H9 (cell line): ENCODE measurements at regions not wholly inside any gene's neighbourhood (a gene's known extent, or its start where the extent isn't known, plus 50 kb on each side); places are given as distances from the start of the nearest gene placed in this dataset.

Experiments
- DNase-seq: peaks from one replicate; pipeline ENCODE4 v3.0.0-alpha.2; 2017
- H2AFZ ChIP-seq: one replicate; pipeline ENCODE4 v1.6.1; 2013; ENCODE audit warnings: mild to moderate bottlenecking, low read length, control low read depth, moderate library complexity
- H2AK5ac ChIP-seq: 2 replicates; pipeline ENCODE4 v1.6.1; 2013; ENCODE audit warnings: low read length, control low read depth, mixed read lengths; ENCODE audit not compliant: insufficient read length
- H2BK120ac ChIP-seq: one replicate; pipeline ENCODE4 v1.6.1; 2013; ENCODE audit warnings: low read depth, mild to moderate bottlenecking, low read length, control low read depth, inconsistent platforms; ENCODE audit not compliant: poor library complexity, severe bottlenecking
- H2BK12ac ChIP-seq: 2 replicates; pipeline ENCODE4 v1.6.1; 2013; ENCODE audit warnings: low read length, control low read depth, mixed read lengths, low read depth; ENCODE audit not compliant: insufficient read length
- H2BK15ac ChIP-seq: 2 replicates; pipeline ENCODE4 v1.6.1; 2013; ENCODE audit warnings: low read depth, low read length, control low read depth
- H2BK20ac ChIP-seq: one replicate; pipeline ENCODE4 v1.6.1; 2013; ENCODE audit warnings: low read depth, mild to moderate bottlenecking, low read length, control low read depth, inconsistent platforms; ENCODE audit not compliant: poor library complexity, severe bottlenecking
- H2BK5ac ChIP-seq: 2 replicates; pipeline ENCODE4 v1.6.1; 2013; ENCODE audit warnings: low read length, control low read depth, mixed read lengths; ENCODE audit not compliant: insufficient read length
- H3K14ac ChIP-seq: 2 replicates; pipeline ENCODE4 v1.6.1; 2013; ENCODE audit warnings: low read length, control low read depth; ENCODE audit not compliant: insufficient read depth
- H3K18ac ChIP-seq: 2 replicates; pipeline ENCODE4 v1.6.1; 2013; ENCODE audit warnings: low read depth, mild to moderate bottlenecking, mixed read lengths, low read length, control low read depth; ENCODE audit not compliant: insufficient read length
- H3K23ac ChIP-seq: 2 replicates; pipeline ENCODE4 v1.6.1; 2013; ENCODE audit warnings: low read length, control low read depth, mixed read lengths, low read depth; ENCODE audit not compliant: insufficient read length
- H3K23me2 ChIP-seq: 2 replicates; pipeline ENCODE4 v1.6.1; 2013; ENCODE audit warnings: low read depth, mild to moderate bottlenecking, mixed read lengths, low read length, control low read depth; ENCODE audit not compliant: insufficient read length, poor library complexity, severe bottlenecking
- H3K27ac ChIP-seq: 2 replicates; pipeline ENCODE4 v1.5.1; 2013; ENCODE audit warnings: low read length, control low read depth, mixed read lengths, low read depth; ENCODE audit not compliant: insufficient read length
- H3K27me3 ChIP-seq: 2 replicates; pipeline ENCODE4 v1.6.1; 2013; ENCODE audit warnings: low read length, control low read depth, inconsistent platforms; ENCODE audit not compliant: insufficient read depth
- H3K4ac ChIP-seq: 2 replicates; pipeline ENCODE4 v1.6.1; 2013; ENCODE audit warnings: low read depth, mild to moderate bottlenecking, control low read depth, inconsistent platforms, low read length, moderate library complexity
- H3K4me1 ChIP-seq: 2 replicates; pipeline ENCODE4 v1.6.1; 2013; ENCODE audit warnings: low read length, control low read depth, inconsistent platforms; ENCODE audit not compliant: insufficient read depth
- H3K4me2 ChIP-seq: 2 replicates; pipeline ENCODE4 v1.6.1; 2013; ENCODE audit warnings: low read length, control low read depth, mixed read lengths; ENCODE audit not compliant: insufficient read length, insufficient read depth
- H3K56ac ChIP-seq: 2 replicates; pipeline ENCODE4 v1.6.1; 2013; ENCODE audit warnings: low read depth, mild to moderate bottlenecking, mixed read lengths, low read length, control low read depth; ENCODE audit not compliant: insufficient read length
- H3K79me1 ChIP-seq: 2 replicates; pipeline ENCODE4 v1.6.1; 2013; ENCODE audit warnings: low read depth, mild to moderate bottlenecking, moderate library complexity, low read length, control low read depth, inconsistent platforms; ENCODE audit not compliant: insufficient read depth, poor library complexity, severe bottlenecking
- H3K79me2 ChIP-seq: 2 replicates; pipeline ENCODE4 v1.6.1; 2013; ENCODE audit warnings: low read length, control low read depth, inconsistent platforms; ENCODE audit not compliant: insufficient read depth
- H3K9ac ChIP-seq: 2 replicates; pipeline ENCODE4 v1.6.1; 2013; ENCODE audit warnings: low read length, control low read depth, mixed read lengths; ENCODE audit not compliant: insufficient read length; ENCODE audit errors: extremely low read depth
- H3K9me3 ChIP-seq: one replicate; pipeline ENCODE4 v1.6.1; 2013; ENCODE audit warnings: low read depth, low read length, inconsistent platforms; ENCODE audit not compliant: control insufficient read depth
- H3T11ph ChIP-seq: one replicate; pipeline ENCODE4 v1.6.1; 2013; ENCODE audit warnings: mild to moderate bottlenecking, low read length, control low read depth, inconsistent platforms
- H4K20me1 ChIP-seq: one replicate; pipeline ENCODE4 v1.6.1; 2013; ENCODE audit not compliant: control insufficient read depth, insufficient read length, insufficient read depth
- H4K5ac ChIP-seq: 2 replicates; pipeline ENCODE4 v1.6.1; 2013; ENCODE audit warnings: low read depth, mild to moderate bottlenecking, mixed read lengths, low read length, control low read depth; ENCODE audit not compliant: insufficient read length
- H4K8ac ChIP-seq: replicated peaks from 2 replicates; pipeline ENCODE4 v1.6.1; 2013; ENCODE audit warnings: low read length, control low read depth, mixed read lengths, low read depth; ENCODE audit not compliant: insufficient read length
- H4K91ac ChIP-seq: 2 replicates; pipeline ENCODE4 v1.6.1; 2013; ENCODE audit warnings: low read depth, mild to moderate bottlenecking, moderate library complexity, mixed read lengths, low read length, control low read depth; ENCODE audit not compliant: insufficient read length
- H3K27ac Mint-ChIP-seq, 3 experiments: 2 replicates in 2 of 3; 3 replicates in 1 of 3; pipeline ENCODE4 v1.8.0; 2020 to 2021; ENCODE audit warnings: mixed read lengths in 3 of 3, mild to moderate bottlenecking in 1 of 3, moderate library complexity in 1 of 3
- H3K27me3 Mint-ChIP-seq: 2 replicates; pipeline ENCODE4 v1.8.0; 2021; ENCODE audit warnings: low read depth, mild to moderate bottlenecking, moderate library complexity, mixed read lengths
- H3K36me3 Mint-ChIP-seq, 3 experiments: 2 replicates in 2 of 3; 3 replicates in 1 of 3; pipeline ENCODE4 v1.8.0; 2020 to 2021; ENCODE audit warnings: low read depth in 3 of 3, mixed read lengths in 3 of 3; ENCODE audit not compliant: insufficient read depth in 1 of 3
- H3K4me1 Mint-ChIP-seq, 2 experiments: 2 replicates each; pipeline ENCODE4 v1.8.0; 2020; ENCODE audit warnings: mixed read lengths in 2 of 2
- H3K4me3 Mint-ChIP-seq, 2 experiments: 2 replicates in 1 of 2; 3 replicates in 1 of 2; pipeline ENCODE4 v1.8.0; 2020 to 2021; ENCODE audit warnings: mild to moderate bottlenecking in 2 of 2, mixed read lengths in 2 of 2, moderate library complexity in 1 of 2
- H3K9me3 Mint-ChIP-seq, 2 experiments: 2 replicates in 1 of 2; 3 replicates in 1 of 2; pipeline ENCODE4 v1.8.0; 2020; ENCODE audit warnings: mild to moderate bottlenecking in 2 of 2, mixed read lengths in 2 of 2, moderate library complexity in 1 of 2
- WGBS: extraction: QIAGEN DNeasy Blood & Tissue Kit; methylation state at CpG from one replicate; pipeline ENCODE4 v1.1.7; 2013; ENCODE audit warnings: missing lambda C conversion rate, low lambda C conversion rate, mixed read lengths; ENCODE audit not compliant: insufficient read length; ENCODE audit errors: extremely low coverage; 5-methylcytosine and 5-hydroxymethylcytosine counted together
- TF ChIP-seq, protein P1 (sequence below): fragments of 200-600 bp; sonication (generic); conservative IDR thresholded peaks from 3 replicates; pipeline ENCODE4 v1.8.0; 2021; ENCODE audit warnings: antibody characterized with exemption, mild to moderate bottlenecking

DNA sequence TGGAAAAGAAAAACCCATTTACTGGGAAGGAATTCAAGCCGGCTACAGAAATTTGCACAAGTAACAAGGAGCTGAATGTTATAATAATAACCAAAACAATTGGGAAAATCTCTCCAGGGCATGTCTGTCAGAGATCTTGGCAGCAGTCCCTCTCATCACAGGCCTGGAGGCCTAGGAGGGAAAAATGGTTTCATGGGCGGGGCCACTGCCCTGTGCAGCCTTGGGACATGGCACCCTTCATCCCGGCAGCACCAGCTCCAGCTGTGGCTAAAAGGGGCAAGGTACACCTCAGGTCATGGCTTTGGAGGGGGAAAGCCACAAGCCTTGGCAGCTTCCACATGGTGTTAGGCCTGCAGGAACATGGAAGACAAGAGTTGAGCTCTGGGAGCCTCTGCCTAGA lies 513.1 kb upstream of the CNKSR2 start:
- peaks cover 15% of the 10 kb centered on the region for H3K9me3 ChIP-seq
- no peak overlapping the region for H2AFZ ChIP-seq
- no peak overlapping the region for H3K23ac ChIP-seq
- H3K56ac ChIP-seq = no peak overlapping the region
- DNase-seq = no peak
- Mint-ChIP-seq H3K4me1 (peaks cover 15 to 21% of the 10 kb centered on the region in 2 experiments), H3K27ac (no peak overlapping the region), H3K27me3 (peaks cover 3% of the 10 kb centered on the region; the same call in 1 of the 2 replicates), H3K4me3 (no peak overlapping the region), H3K36me3 (peaks cover 21 to 46% (median 35%) of the 10 kb centered on the region in 3 experiments), H3K9me3 (peaks cover 39 to 56% of the 10 kb centered on the region in 2 experiments)
- no peak overlapping the region for H3K4ac ChIP-seq
- no peak overlapping the region for H4K5ac ChIP-seq
- H3T11ph ChIP-seq = no peak overlapping the region
- H3K4me1 ChIP-seq = no peaks in the 10 kb centered on the region; the same call in 1 of the 2 replicates
- H2BK12ac ChIP-seq = no peak overlapping the region
- no peak overlapping the region for H4K8ac ChIP-seq
- no peak overlapping the region for H3K14ac ChIP-seq
- no peak overlapping the region for H3K18ac ChIP-seq
- H3K27me3 ChIP-seq = no peaks in the 10 kb centered on the region
- H2BK5ac ChIP-seq = no peak overlapping the region
- H3K23me2 ChIP-seq = no peaks in the 10 kb centered on the region
- H3K79me1 ChIP-seq = no peaks in the 10 kb centered on the region
- H2BK120ac ChIP-seq = no peak overlapping the region
- TF ChIP-seq, protein P1, sequence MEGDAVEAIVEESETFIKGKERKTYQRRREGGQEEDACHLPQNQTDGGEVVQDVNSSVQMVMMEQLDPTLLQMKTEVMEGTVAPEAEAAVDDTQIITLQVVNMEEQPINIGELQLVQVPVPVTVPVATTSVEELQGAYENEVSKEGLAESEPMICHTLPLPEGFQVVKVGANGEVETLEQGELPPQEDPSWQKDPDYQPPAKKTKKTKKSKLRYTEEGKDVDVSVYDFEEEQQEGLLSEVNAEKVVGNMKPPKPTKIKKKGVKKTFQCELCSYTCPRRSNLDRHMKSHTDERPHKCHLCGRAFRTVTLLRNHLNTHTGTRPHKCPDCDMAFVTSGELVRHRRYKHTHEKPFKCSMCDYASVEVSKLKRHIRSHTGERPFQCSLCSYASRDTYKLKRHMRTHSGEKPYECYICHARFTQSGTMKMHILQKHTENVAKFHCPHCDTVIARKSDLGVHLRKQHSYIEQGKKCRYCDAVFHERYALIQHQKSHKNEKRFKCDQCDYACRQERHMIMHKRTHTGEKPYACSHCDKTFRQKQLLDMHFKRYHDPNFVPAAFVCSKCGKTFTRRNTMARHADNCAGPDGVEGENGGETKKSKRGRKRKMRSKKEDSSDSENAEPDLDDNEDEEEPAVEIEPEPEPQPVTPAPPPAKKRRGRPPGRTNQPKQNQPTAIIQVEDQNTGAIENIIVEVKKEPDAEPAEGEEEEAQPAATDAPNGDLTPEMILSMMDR = no peak
- no peak overlapping the region for H3K4me2 ChIP-seq
- no peak overlapping the region for H3K27ac ChIP-seq
- no peaks in the 10 kb centered on the region for H4K20me1 ChIP-seq
- no peak overlapping the region for H2AK5ac ChIP-seq
- no peak overlapping the region for H2BK20ac ChIP-seq
- no peak overlapping the region for H3K9ac ChIP-seq
- H2BK15ac ChIP-seq = no peak overlapping the region
- no CpG with 5 or more reads among the region's 3 CpGs for WGBS
- no peaks in the 10 kb centered on the region for H3K79me2 ChIP-seq
- H4K91ac ChIP-seq = no peak overlapping the region
